PC-9 (cell line): ENCODE measurements at regions not wholly inside any gene's neighbourhood (a gene's known extent, or its start where the extent isn't known, plus 50 kb on each side); places are given as distances from the start of the nearest gene placed in this dataset.

Experiments
- BruUV-seq: library from RNA; stranded (reverse); fragments of 400-500 nt; replicated peaks from 2 replicates; lab custom pipeline; 2021; lab: Mats Ljungman, UMichigan
- CTCF ChIA-PET: fragments of 300-600 bp; sonication (Branson Sonifier 250); formaldehyde crosslinking; loops from one replicate; lab custom pipeline; 2022; ENCODE audit warnings: antibody characterized with exemption; lab: Charles Lee
- POLR2A ChIA-PET: fragments of 300-600 bp; sonication (Branson Sonifier 250); formaldehyde crosslinking; loops from one replicate; lab custom pipeline; 2022; ENCODE audit warnings: antibody characterized with exemption; ENCODE audit not compliant: unreplicated experiment; lab: Charles Lee
- DNase-seq, 2 experiments: peaks; one replicate each; pipeline versions ENCODE4 v3.0.0 to v3.0.0-alpha.2; 2015 to 2022; ENCODE audit warnings: mixed read lengths in 1 of 2
- H2AFZ ChIP-seq: fragments of 200-600 bp; sonication (generic); 2 replicates; pipeline ENCODE4 v1.8.1; 2017; ENCODE audit warnings: antibody characterized with exemption
- H3F3A ChIP-seq: fragments of 200-600 bp; sonication (generic); 2 replicates; pipeline ENCODE4 v1.8.1; 2017; ENCODE audit warnings: antibody characterized with exemption, mild to moderate bottlenecking, low read depth; ENCODE audit not compliant: insufficient read depth
- H3K27ac ChIP-seq: fragments of 200-600 bp; sonication (generic); 2 replicates; pipeline ENCODE4 v1.6.1; 2016; ENCODE audit warnings: mixed run types
- H3K27me3 ChIP-seq: fragments of 200-600 bp; sonication (generic); 2 replicates; pipeline ENCODE4 v1.6.1; 2016; ENCODE audit warnings: low read depth, mixed run types; ENCODE audit not compliant: insufficient read depth
- H3K36me3 ChIP-seq: fragments of 200-600 bp; sonication (generic); 2 replicates; pipeline ENCODE4 v1.6.1; 2016; ENCODE audit warnings: low read depth, mixed run types
- H3K4me1 ChIP-seq: fragments of 200-600 bp; sonication (generic); replicated peaks from 2 replicates; pipeline ENCODE4 v1.6.1; 2016; ENCODE audit warnings: mixed run types; ENCODE audit not compliant: insufficient read depth
- H3K4me2 ChIP-seq: fragments of 200-600 bp; sonication (generic); 2 replicates; pipeline ENCODE4 v1.6.1; 2017; ENCODE audit warnings: mixed run types
- H3K4me3 ChIP-seq: fragments of 200-600 bp; sonication (generic); 2 replicates; pipeline ENCODE4 v1.6.1; 2016; ENCODE audit warnings: mixed run types
- H3K79me2 ChIP-seq: fragments of 200-600 bp; sonication (generic); 2 replicates; pipeline ENCODE4 v1.6.1; 2017; ENCODE audit warnings: low read depth, mixed run types
- H3K9me2 ChIP-seq: fragments of 200-600 bp; sonication (generic); 2 replicates; pipeline ENCODE4 v1.8.1; 2017; ENCODE audit warnings: mild to moderate bottlenecking; ENCODE audit not compliant: insufficient read depth
- H3K9me3 ChIP-seq: fragments of 200-600 bp; sonication (generic); 2 replicates; pipeline ENCODE4 v1.8.1; 2016; ENCODE audit warnings: low read depth; ENCODE audit not compliant: insufficient read depth
- H4K20me1 ChIP-seq: fragments of 200-600 bp; sonication (generic); 2 replicates; pipeline ENCODE4 v1.8.1; 2017; ENCODE audit not compliant: insufficient read depth
- EZH2 ChIP-seq: fragments of 200-600 bp; sonication (generic); IDR thresholded peaks from 2 replicates; pipeline ENCODE4 v1.8.0; 2017; ENCODE audit warnings: antibody characterized with exemption, low read depth
- intact Hi-C: fragments of 100-400 bp; cut with micrococcal nuclease; formaldehyde crosslinking; loops from one replicate; pipeline ENCODE4 v1.10.0; 2022; ENCODE audit not compliant: unreplicated experiment
- TF ChIP-seq, protein P1 (sequence below): fragments of 200-600 bp; sonication (generic); conservative IDR thresholded peaks from 2 replicates; pipeline ENCODE4 v1.6.1; 2017; ENCODE audit warnings: mixed run types, antibody characterized with exemption, mild to moderate bottlenecking, moderate library complexity

DNA sequence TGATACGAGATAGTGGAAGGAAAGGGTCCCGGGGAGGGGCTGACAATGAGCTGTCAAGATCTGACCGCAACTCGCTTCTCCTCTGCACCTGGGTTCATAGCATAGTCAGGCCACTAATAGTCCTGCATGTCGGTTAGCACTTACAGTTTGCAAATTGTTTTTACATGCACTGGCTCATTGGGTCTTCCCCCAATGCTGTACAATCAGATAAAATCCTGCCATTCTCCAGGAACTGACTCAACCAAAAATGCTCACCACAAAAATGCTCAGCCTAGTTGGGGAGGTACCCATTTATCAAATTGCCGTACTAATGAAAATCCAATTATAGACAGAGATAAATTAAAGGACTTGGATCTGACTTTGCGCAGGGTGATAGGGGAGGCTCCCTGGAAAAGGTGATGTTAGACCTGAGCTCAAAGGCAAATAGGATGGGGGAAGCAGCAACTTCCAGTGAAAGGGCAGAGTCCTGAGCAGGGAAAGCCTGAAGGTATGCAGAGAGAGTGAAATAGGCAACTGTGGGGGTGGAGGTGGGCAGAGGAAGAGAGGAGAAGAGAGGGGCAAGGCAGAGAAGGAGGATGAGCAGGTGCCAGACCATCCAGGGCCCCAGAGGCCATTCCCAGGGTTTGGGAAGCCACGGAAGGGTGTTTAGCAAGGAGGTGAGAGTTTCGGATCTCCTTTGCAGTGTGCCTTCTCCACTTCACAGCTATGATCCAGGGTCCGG, 326.1 kb upstream of the TSHZ3 start:
- no TSS peak for BruUV-seq
- H4K20me1 ChIP-seq: no peaks in the 10 kb centered on the region
- ChIA-PET CTCF (no interaction called here), POLR2A (no interaction called here)
- no peaks in the 10 kb centered on the region for H3K79me2 ChIP-seq
- no peak overlapping the region for H3K4me3 ChIP-seq
- H3F3A ChIP-seq: no peaks in the 10 kb centered on the region
- no peaks in the 10 kb centered on the region for H3K4me1 ChIP-seq
- no peak for DNase-seq
- no peaks in the 10 kb centered on the region for H3K36me3 ChIP-seq
- no peaks in the 10 kb centered on the region for H3K9me2 ChIP-seq
- H3K9me3 ChIP-seq: no peaks in the 10 kb centered on the region
- H3K27ac ChIP-seq: no peak overlapping the region
- TF ChIP-seq, protein P1, sequence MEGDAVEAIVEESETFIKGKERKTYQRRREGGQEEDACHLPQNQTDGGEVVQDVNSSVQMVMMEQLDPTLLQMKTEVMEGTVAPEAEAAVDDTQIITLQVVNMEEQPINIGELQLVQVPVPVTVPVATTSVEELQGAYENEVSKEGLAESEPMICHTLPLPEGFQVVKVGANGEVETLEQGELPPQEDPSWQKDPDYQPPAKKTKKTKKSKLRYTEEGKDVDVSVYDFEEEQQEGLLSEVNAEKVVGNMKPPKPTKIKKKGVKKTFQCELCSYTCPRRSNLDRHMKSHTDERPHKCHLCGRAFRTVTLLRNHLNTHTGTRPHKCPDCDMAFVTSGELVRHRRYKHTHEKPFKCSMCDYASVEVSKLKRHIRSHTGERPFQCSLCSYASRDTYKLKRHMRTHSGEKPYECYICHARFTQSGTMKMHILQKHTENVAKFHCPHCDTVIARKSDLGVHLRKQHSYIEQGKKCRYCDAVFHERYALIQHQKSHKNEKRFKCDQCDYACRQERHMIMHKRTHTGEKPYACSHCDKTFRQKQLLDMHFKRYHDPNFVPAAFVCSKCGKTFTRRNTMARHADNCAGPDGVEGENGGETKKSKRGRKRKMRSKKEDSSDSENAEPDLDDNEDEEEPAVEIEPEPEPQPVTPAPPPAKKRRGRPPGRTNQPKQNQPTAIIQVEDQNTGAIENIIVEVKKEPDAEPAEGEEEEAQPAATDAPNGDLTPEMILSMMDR: no peak
- TF ChIP-seq EZH2: no peak
- intact Hi-C loops: no loop called here
- H2AFZ ChIP-seq: no peak overlapping the region
- no peak overlapping the region for H3K4me2 ChIP-seq
- peaks cover 10% of the 10 kb centered on the region; the same call in 1 of the 2 replicates for H3K27me3 ChIP-seq

DNA sequence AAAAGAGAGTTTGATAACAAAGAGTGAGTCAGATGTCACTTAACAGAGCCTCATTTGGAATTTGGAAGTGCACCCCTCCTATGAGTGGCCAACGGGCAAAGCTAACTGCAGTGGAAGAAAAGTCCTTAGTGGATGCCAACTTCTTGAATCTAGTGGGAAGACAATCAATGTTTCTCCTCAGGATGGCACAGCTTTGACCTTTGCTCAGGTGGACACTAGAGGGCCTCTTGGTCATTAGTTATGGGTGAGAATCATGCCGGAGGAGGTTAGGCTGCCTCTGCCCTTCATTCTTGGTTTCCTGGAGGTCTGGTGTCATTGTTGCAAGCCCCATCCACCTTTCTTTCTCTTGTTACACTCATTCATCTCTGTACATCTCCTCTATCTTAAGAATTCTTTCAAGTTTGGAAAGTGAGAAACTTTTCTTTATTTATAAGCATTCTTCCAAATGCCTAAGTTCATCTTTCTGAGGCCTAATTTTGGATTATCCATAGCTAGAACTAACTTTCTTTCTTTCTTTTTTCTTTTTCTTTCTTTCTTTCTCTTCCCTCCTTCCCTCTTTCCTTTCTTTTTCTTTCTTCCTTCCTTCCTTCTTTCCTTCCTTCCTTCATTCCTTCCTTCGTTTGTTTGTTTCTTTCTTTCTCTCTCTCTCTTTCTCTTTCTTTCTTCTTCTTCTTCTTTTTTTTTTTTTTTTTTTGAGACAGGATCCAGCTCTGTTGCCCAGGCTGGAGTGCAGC, 327.2 kb upstream of the TSHZ3 start:
- no peak for TF ChIP-seq EZH2
- TF ChIP-seq, protein P1: peak; percentile 42
- Histone ChIP-seq H3K9me2 (no peaks in the 10 kb centered on the region), H3K4me3 (no peak overlapping the region), H3F3A (no peaks in the 10 kb centered on the region), H3K27ac (no peak overlapping the region), H4K20me1 (no peaks in the 10 kb centered on the region; the same call in 1 of the 2 replicates), H3K4me1 (no peaks in the 10 kb centered on the region), H3K9me3 (no peaks in the 10 kb centered on the region), H2AFZ (no peak overlapping the region), H3K36me3 (no peaks in the 10 kb centered on the region), H3K79me2 (no peaks in the 10 kb centered on the region), H3K4me2 (no peak overlapping the region), H3K27me3 (peaks cover 13% of the 10 kb centered on the region; the same call in 1 of the 2 replicates)
- intact Hi-C loops: no loop called here
- ChIA-PET POLR2A (no interaction called here), CTCF (no interaction called here)
- BruUV-seq: no TSS peak
- DNase-seq: no peak

DNA sequence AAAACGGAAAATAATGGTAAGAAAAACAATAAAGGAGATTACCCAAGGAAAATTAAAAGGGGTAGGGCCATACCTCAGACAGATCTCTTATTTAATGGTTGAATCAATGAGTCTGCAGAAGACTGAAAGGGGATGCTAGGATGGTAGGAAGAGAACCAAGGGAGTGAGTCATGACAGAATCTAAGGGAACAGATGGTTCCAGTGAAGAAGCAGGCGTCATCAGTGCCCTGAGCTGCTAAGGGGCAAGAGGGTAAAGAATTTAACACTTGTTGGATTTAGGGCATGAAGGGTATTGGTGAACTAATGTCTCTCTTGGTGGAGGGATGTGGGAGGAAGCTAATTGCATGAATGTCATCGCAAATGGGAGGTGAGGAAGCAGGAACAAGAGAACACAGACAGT, 329.2 kb upstream of the TSHZ3 start:
- TF ChIP-seq, protein P1: no peak
- TF ChIP-seq EZH2: no peak
- POLR2A ChIA-PET: no interaction called here

More for the DNA sequence above, 329.2 kb upstream of the TSHZ3 start:
- intact Hi-C loops: no loop called here
- Histone ChIP-seq H3K4me2 (no peak overlapping the region), H3K9me3 (no peaks in the 10 kb centered on the region), H3K27ac (no peak overlapping the region), H2AFZ (no peak overlapping the region), H4K20me1 (no peaks in the 10 kb centered on the region; the same call in 1 of the 2 replicates), H3K4me1 (no peaks in the 10 kb centered on the region), H3F3A (no peaks in the 10 kb centered on the region), H3K36me3 (no peaks in the 10 kb centered on the region), H3K27me3 (peaks cover 22% of the 10 kb centered on the region; the same call in 1 of the 2 replicates), H3K79me2 (no peaks in the 10 kb centered on the region), H3K4me3 (no peak overlapping the region), H3K9me2 (no peaks in the 10 kb centered on the region)
- no TSS peak for BruUV-seq
- CTCF ChIA-PET: no interaction called here
- no peak for DNase-seq
